GM12878 (cell line): ENCODE measurements at regions not wholly inside any gene's neighbourhood (a gene's known extent, or its start where the extent isn't known, plus 50 kb on each side); places are given as distances from the start of the nearest gene placed in this dataset.

ENCODE experiments used
- ATAC-seq: fragments of 200-7000 bp; cut with Tn5 transposase; 3 replicates; pipeline ENCODE4 v1.9.1; 2020; ENCODE audit warnings: mild to moderate bottlenecking, moderate library complexity
- BruUV-seq: library from RNA; stranded (reverse); fragments of 400-500 nt; replicated peaks from 2 replicates; lab custom pipeline; 2021; lab: Mats Ljungman, UMichigan
- CTCF ChIA-PET: fragments of 300-600 bp; sonication (Branson Sonifier 250); formaldehyde crosslinking; extraction: SDS; loops from one replicate; lab custom pipeline; 2021; ENCODE audit warnings: inconsistent platforms; lab: Yijun Ruan, JAX
- POLR2A ChIA-PET: fragments of 350-600 bp; formaldehyde crosslinking; extraction: SDS; loops from one replicate; lab custom pipeline; 2021; ENCODE audit warnings: inconsistent platforms; lab: Charles Lee
- RAD21 ChIA-PET: fragments of 300-600 bp; sonication (Branson Sonifier 250); formaldehyde crosslinking; loops from one replicate; lab custom pipeline; 2023; ENCODE audit warnings: antibody characterized with exemption; ENCODE audit not compliant: unreplicated experiment; lab: Charles Lee
- SMC1A ChIA-PET: fragments of 300-600 bp; sonication (Branson Sonifier 250); formaldehyde crosslinking; loops from one replicate; lab custom pipeline; 2023; ENCODE audit not compliant: unreplicated experiment, uncharacterized antibody; lab: Charles Lee
- DNase-seq: peaks from one replicate; pipeline ENCODE4 v3.0.0-alpha.2; 2011; ENCODE audit warnings: low read depth, low spot score
- FAIRE-seq: peaks from 3 replicates; lab custom pipeline; 2011; peaks lifted over from hg19 to GRCh38; lab: Jason Lieb, UNC
- H2AFZ ChIP-seq: 2 replicates; pipeline ENCODE4 v1.6.0; 2011; ENCODE audit warnings: low read depth, low read length, control low read depth; ENCODE audit not compliant: control insufficient read depth
- H3K27ac ChIP-seq: 2 replicates; pipeline ENCODE4 v1.5.1; 2011; ENCODE audit warnings: control low read depth; ENCODE audit not compliant: control insufficient read depth, insufficient read depth
- H3K27me3 ChIP-seq, 2 experiments: replicated peaks in 1 of 2; 2 replicates each; pipeline versions ENCODE4 v1.6.0 to v1.6.1; 2011; ENCODE audit warnings: low read length in 1 of 2; ENCODE audit not compliant: control insufficient read depth in 2 of 2, insufficient read depth in 2 of 2
- H3K36me3 ChIP-seq, 2 experiments: 2 replicates each; pipeline ENCODE4 v1.5.1; 2011; ENCODE audit warnings: low read length in 1 of 2; ENCODE audit not compliant: control insufficient read depth in 2 of 2, insufficient read depth in 2 of 2
- H3K4me1 ChIP-seq: 2 replicates; pipeline ENCODE4 v1.6.1; 2011; ENCODE audit warnings: mild to moderate bottlenecking, low read length, moderate library complexity, mixed read lengths; ENCODE audit not compliant: control insufficient read depth, insufficient read depth
- H3K4me2 ChIP-seq: 2 replicates; pipeline ENCODE4 v1.6.0; 2011; ENCODE audit warnings: control low read depth; ENCODE audit not compliant: control insufficient read depth, insufficient read depth
- H3K4me3 ChIP-seq: fragments of 200-600 bp; sonication (generic); 2 replicates; pipeline ENCODE4 v1.5.1; 2016
- H3K79me2 ChIP-seq: 2 replicates; pipeline ENCODE4 v1.6.0; 2011; ENCODE audit warnings: low read length; ENCODE audit not compliant: control insufficient read depth, insufficient read depth
- H3K9ac ChIP-seq: 2 replicates; pipeline ENCODE4 v1.8.0; 2011; ENCODE audit warnings: low read length, control low read depth, mixed read lengths; ENCODE audit not compliant: control insufficient read depth, insufficient read depth
- H3K9me3 ChIP-seq: replicated peaks from 3 replicates; pipeline ENCODE4 v1.5.1; 2011; ENCODE audit warnings: mild to moderate bottlenecking, low read length; ENCODE audit not compliant: control insufficient read depth, insufficient read depth
- H4K20me1 ChIP-seq: 2 replicates; pipeline ENCODE4 v1.6.0; 2011; ENCODE audit not compliant: control insufficient read depth, insufficient read depth
- CHD2 ChIP-seq: IDR thresholded peaks from 2 replicates; pipeline ENCODE4 v1.6.1; 2011; ENCODE audit warnings: low read depth, low read length, improper control_type of control experiment, borderline replicate concordance
- CUX1 ChIP-seq: IDR thresholded peaks from 2 replicates; pipeline ENCODE4 v1.6.1; 2012; ENCODE audit warnings: improper control_type of control experiment, low read depth, low read length; ENCODE audit not compliant: insufficient replicate concordance
- NKRF ChIP-seq: fragments of 450-650 bp; conservative IDR thresholded peaks from 2 replicates; pipeline ENCODE4 v1.6.1; 2017; ENCODE audit warnings: mild to moderate bottlenecking, moderate library complexity
- PKNOX1 ChIP-seq: fragments of 450-650 bp; IDR thresholded peaks from 2 replicates; pipeline ENCODE4 v1.6.1; 2016; ENCODE audit warnings: mild to moderate bottlenecking
- PRDM15 ChIP-seq: fragments of 450-650 bp; formaldehyde crosslinking; IDR thresholded peaks from 2 replicates; pipeline ENCODE4 v1.4.0; 2020; ENCODE audit warnings: mild to moderate bottlenecking, moderate library complexity
- RAD51 ChIP-seq: fragments of 450-650 bp; IDR thresholded peaks from 2 replicates; pipeline ENCODE4 v1.6.1; 2016; ENCODE audit warnings: moderate library complexity, mild to moderate bottlenecking, inconsistent platforms
- TARDBP ChIP-seq: IDR thresholded peaks from 2 replicates; pipeline ENCODE4 v1.6.1; 2016; ENCODE audit warnings: borderline replicate concordance
- ZNF207 ChIP-seq: fragments of 450-650 bp; IDR thresholded peaks from 2 replicates; pipeline ENCODE4 v1.6.1; 2014; ENCODE audit warnings: antibody characterized with exemption, mild to moderate bottlenecking, borderline replicate concordance
- ZNF274 ChIP-seq: IDR thresholded peaks from one replicate; pipeline ENCODE4 v1.8.0; 2011; ENCODE audit not compliant: insufficient read length, insufficient read depth
- WGBS: methylation state at CpG from one replicate; pipeline ENCODE4 v1.1.6; 2016; ENCODE audit warnings: low lambda C conversion rate; ENCODE audit not compliant: insufficient replicate concordance, insufficient coverage; ENCODE audit errors: missing lambda C conversion rate; 5-methylcytosine and 5-hydroxymethylcytosine counted together
- in situ Hi-C: fragments of 300-500 bp; cut with MboI; formaldehyde crosslinking; loops from 9 replicates; pipeline ENCODE4 v1.14.3; 2018; ENCODE audit warnings: mixed read lengths
- intact Hi-C: fragments of 100-400 bp; cut with micrococcal nuclease; formaldehyde crosslinking; loops from one replicate; pipeline ENCODE4 v1.14.2; 2022; ENCODE audit not compliant: unreplicated experiment

GRCh38 chr4:138599965-138600364 is 357.8 kb upstream of the SLC7A11 start (continued):
- TF ChIP-seq CUX1 = no peak
- no peak for TF ChIP-seq TARDBP
- no peak for TF ChIP-seq PKNOX1
- no peak for TF ChIP-seq CHD2
- no peak for TF ChIP-seq ZNF274
- no peak for TF ChIP-seq RAD51

- ChIA-PET POLR2A (no interaction called here), CTCF (interaction anchor here (1.2 kb wide), 1 partner anchor 83 kb away, joined by 3 read pairs; no protein-coding TSS in a partner anchor), RAD21 (no interaction called here), SMC1A (interaction anchor here (0.9 to 2.0 kb wide), 4 partner anchors 21 to 193 kb away, joined by 3 to 5 read pairs (median 4); no protein-coding TSS in a partner anchor)
- in situ Hi-C loops (no loop called here), intact Hi-C loops (no loop called here)
- Histone ChIP-seq H3K27me3 (no peaks in the 10 kb centered on the region), H3K79me2 (no peaks in the 10 kb centered on the region), H3K4me3 (no peak overlapping the region), H3K4me1 (no peaks in the 10 kb centered on the region), H3K4me2 (no peak overlapping the region), H4K20me1 (no peaks in the 10 kb centered on the region), H2AFZ (no peak overlapping the region), H3K27ac (no peak overlapping the region), H3K9me3 (no peaks in the 10 kb centered on the region), H3K36me3 (no peaks in the 10 kb centered on the region), H3K9ac (no peak overlapping the region)
- WGBS = 29% methylated on average over 3 of the region's 3 CpGs
- no peak for DNase-seq
- no peak for ATAC-seq
- BruUV-seq = no TSS peak
- no peak for FAIRE-seq
- no peak for TF ChIP-seq ZNF207
- TF ChIP-seq NKRF = no peak
- no peak for TF ChIP-seq PRDM15 (CRISPR knock-in tag)
Measured at GRCh38 chr4:138598226-138598625, 356.1 kb upstream of the SLC7A11 start.
